HG02642 (cell line): ENCODE measurements at regions not wholly inside any gene's neighbourhood (a gene's known extent, or its start where the extent isn't known, plus 50 kb on each side); places are given as distances from the start of the nearest gene placed in this dataset.
"Not testable (repeated sequence)": the region's sequence is repeated elsewhere in the genome, so short reads cannot be mapped to it uniquely, and the experiment has no call there.

Source experiments
- ATAC-seq: cut with Tn5 transposase; IDR thresholded peaks from one replicate; pipeline ENCODE4 v1.9.1; 2021; ENCODE audit warnings: mild to moderate bottlenecking; ENCODE audit not compliant: unreplicated experiment, poor library complexity

- no peak for ATAC-seq
These were observed 137.1 kb upstream of the RAB4A start for GRCh38 chr1:229133811-229134210.

- not testable (repeated sequence) for ATAC-seq
These were observed 136.3 kb upstream of the RAB4A start for GRCh38 chr1:229134381-229135217.

- no peak for ATAC-seq
These were observed 135.1 kb upstream of the RAB4A start for GRCh38 chr1:229135773-229136172.

- ATAC-seq = no peak
These were observed 134.1 kb upstream of the RAB4A start for GRCh38 chr1:229136822-229137221.

GRCh38 chr1:229137271-229137670, 133.6 kb upstream of the RAB4A start:
- ATAC-seq = no peak

GRCh38 chr1:229138058-229138457, 132.9 kb upstream of the RAB4A start:
- no peak for ATAC-seq

GRCh38 chr1:229139331-229140118, 131.4 kb upstream of the RAB4A start:
- ATAC-seq = peak; percentile 59

GRCh38 chr1:229140119-229140396, 130.9 kb upstream of the RAB4A start:
- ATAC-seq = no peak

GRCh38 chr1:229141271-229141670, 129.6 kb upstream of the RAB4A start:
- ATAC-seq = no peak

- no peak for ATAC-seq
These were observed 129.1 kb upstream of the RAB4A start for GRCh38 chr1:229141689-229142377.

- ATAC-seq = no peak
These were observed 128.4 kb upstream of the RAB4A start for GRCh38 chr1:229142471-229142870.

GRCh38 chr1:229146647-229147046, 124.3 kb upstream of the RAB4A start:
- no peak for ATAC-seq

- ATAC-seq = no peak
These were observed 123.8 kb upstream of the RAB4A start for GRCh38 chr1:229147072-229147471.

- ATAC-seq = no peak
These were observed 122.8 kb upstream of the RAB4A start for GRCh38 chr1:229148041-229148671.

- ATAC-seq = no peak
These were observed 122.2 kb upstream of the RAB4A start for GRCh38 chr1:229148743-229149142.

- ATAC-seq = no peak
These were observed 121.5 kb upstream of the RAB4A start for GRCh38 chr1:229149435-229149834.

- no peak for ATAC-seq
These were observed 120.4 kb upstream of the RAB4A start for GRCh38 chr1:229150518-229150917.

- not testable (repeated sequence) for ATAC-seq
These were observed 119.5 kb upstream of the RAB4A start for GRCh38 chr1:229151412-229151811.

GRCh38 chr1:229152311-229152710, 118.6 kb upstream of the RAB4A start:
- ATAC-seq = no peak

GRCh38 chr1:229153955-229154548, 116.9 kb upstream of the RAB4A start:
- no peak for ATAC-seq
